GM18870 (cell line): ENCODE measurements at regions not wholly inside any gene's neighbourhood (a gene's known extent, or its start where the extent isn't known, plus 50 kb on each side); places are given as distances from the start of the nearest gene placed in this dataset.

Source experiments
- ATAC-seq: cut with Tn5 transposase; IDR thresholded peaks from one replicate; pipeline ENCODE4 v1.9.1; 2021; ENCODE audit warnings: moderate library complexity; ENCODE audit not compliant: unreplicated experiment

DNA sequence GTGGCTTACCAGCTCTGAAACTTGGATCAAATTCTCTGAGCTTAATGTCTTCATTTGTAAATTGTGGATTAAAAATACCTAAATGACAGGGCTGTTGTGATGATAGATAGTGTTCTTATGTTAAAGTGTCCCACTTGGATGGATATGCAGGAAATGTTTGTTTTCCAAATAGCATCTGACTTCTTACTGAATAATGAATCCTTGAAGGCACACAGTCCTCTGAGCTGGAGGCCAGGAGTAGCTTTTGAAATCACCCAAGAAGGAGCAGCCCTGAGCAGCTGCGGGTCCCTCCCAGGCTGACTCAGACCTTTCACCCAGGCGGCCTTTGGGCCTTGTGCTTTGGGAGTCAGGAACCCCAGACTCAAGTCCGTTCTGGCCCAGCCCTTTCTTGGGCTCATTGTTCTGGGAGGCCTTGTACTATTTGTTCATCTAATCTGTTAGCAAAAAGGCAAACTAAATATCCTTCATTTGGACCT is 173.0 kb upstream of the GATA6 start:
- ATAC-seq, result no peak

DNA sequence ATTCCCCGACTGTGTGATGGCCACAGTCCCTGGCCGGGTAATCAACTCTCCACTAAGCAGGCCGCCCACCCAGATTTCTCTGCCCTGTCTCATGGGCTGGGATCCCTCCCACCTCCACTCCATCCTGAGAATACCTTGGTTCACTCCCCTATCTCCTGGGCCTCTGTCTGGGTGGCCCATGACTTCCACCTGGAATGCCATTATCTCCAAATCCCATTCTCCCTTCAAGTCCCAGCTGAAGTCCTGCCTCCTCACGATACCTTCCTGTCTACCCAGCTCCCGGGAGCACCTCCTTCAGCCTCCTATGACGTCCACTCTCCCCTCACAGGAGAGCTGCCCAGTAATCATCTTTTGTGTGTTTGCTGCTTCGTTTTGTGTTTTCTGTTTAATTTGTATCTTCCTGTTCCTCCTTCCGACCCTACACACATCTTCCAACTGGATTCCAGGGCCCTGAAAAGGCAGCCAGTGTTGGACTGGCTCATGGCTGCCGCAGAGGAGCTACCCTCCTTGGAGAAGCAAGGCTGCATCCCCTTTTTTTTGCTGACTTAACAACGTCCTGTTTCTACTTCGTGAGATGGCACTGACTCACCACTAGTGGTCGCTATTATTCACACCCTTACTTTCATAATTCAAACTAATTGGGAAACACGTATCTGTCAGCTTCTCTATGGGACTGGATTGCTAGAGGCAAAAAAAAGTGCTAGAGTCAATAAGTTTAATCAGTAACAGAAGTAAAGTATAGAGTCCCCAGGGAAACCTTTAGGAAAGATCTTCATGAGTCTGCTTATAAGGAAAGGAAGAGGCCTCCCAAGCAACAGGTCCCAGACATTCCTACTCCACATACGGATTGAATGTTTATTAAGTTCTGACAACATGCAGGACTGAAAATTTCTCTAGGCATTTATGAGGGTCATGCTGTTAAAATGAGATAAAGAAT is 171.9 kb upstream of the GATA6 start:
- ATAC-seq, result no peak

DNA sequence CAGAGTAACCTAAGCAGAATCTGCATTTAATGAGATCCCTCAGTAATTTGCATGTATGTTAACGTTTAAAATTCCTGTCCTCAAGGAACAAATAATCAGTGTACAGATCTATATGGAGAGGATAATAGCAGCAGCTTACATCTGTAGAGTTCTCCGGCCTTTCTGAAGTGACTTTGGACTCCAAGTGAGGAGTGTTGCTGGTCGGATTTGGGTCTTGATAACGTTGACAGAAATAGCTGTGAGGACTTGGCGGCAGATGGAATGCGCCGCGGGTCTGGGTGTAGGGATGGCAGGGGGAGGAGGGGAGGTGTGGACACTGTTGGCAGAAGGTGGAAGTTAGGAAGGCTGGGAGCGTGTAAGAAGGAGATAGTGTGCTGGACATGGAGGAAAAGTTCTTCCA is 170.9 kb upstream of the GATA6 start:
- ATAC-seq, result no peak

DNA sequence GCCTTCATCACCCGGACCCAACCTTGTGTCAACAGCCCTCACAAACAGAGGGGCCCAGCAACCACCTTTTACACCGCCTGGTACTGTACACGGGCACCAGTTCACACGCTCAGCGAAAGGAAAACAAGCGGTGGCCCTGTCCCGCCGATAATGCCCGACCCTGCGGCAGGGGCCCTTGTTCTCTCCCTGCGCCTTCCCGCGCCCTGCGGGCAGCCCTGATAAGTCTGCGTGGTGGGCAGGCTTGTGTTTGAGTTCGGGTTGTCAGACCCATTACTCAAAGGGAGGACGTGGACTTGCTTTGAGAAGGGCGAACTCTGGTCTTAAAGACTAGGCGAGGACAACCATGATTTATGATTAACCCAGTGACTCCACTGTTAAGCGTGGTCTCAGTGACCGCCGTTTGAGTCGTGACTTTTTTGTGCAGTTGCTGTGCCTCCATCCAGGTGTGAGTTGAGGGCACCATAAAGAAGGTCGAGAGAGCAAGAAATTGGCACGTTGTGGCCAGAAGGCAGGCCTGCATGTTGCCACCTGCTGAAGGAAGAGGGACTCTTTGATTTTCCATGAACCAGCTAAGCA is 167.4 kb upstream of the GATA6 start:
- no peak for ATAC-seq

DNA sequence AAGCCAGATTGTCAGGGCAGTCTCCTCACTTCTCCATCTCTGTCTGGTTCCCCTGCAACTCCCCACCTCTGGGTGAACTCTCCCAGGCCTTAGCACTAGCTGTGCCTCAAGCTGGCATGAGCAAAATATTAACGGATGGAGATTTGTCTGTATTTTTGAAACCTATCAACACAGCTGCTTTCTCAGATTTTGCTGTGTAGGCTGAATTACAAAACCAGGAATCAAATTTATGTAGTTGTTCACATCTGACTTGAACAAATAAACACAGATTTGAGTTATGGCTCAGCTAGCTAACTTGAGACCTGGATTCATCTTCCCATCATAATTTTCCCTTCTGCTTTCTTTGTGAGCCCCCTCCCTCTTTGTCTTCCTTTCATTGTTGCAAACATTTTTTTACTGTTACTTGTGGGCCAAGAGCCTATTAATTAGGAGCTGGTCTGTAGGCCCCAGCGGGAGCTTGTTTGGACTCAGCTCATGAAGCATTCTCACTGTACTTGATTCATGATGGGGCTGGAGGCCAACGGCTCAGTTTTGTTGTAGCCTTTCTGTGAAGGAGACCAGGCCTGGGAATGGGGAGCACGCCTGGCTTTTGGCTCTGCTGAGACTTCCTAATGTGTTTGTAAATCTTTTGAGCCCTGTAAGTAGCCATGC is 164.1 kb upstream of the GATA6 start:
- no peak for ATAC-seq

DNA sequence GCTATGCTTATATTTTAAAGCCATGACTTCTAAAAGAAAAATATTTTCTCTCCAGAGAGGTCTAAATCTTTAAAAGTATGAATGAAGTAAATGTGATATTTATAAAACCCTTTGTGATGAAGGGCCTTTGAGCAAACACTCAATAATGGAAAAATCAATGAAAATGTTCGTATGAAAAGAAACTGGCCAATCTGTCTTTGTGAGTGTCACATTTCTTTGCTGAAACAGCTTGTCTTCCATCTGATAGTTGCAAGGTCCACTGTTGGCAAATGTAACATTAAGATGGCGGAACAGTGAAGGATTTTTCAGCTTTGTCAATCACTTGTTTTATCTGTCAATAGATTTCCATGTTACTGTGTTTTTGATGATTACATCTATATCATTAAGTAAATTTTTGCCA is 162.9 kb upstream of the GATA6 start:
- ATAC-seq, result no peak

DNA sequence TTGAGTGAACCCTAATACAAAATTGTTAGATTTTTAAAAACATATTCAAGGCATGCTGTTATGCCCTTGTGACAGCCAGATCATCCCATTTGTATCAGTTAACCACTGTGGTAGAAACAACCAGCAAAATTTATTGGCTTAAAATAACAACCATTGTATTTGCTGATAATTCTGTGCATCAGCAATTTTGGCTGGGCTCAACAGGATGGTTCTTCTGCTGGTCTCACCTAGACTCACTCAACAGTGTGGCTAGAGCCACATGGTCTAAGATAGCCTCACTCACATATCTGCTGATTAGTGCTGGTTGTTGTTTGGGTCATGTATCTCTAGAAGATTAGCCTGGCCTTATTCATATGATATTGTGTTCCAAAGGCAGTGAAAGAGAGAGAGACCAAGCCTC is 160.1 kb upstream of the GATA6 start:
- ATAC-seq, result no peak

DNA sequence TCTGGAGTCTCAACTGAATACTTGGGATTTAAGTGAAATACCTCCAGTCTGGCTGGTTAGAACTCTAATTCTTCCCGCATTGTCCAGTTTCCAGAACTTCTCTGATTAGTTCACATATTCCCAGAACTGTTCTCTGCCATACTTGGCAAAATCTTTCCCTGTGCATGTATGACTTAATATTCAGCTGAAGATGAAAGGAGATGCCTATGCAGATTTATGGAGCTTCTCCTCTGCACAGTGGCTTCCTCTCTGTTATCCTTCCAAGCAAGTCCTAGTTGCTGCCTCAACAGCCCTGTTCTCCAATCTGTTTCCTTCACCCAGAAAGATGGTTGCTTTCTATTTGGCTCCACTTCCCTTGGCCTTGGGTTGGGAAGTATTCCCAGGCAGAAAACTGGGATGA is 155.4 kb upstream of the GATA6 start:
- ATAC-seq, result no peak

DNA sequence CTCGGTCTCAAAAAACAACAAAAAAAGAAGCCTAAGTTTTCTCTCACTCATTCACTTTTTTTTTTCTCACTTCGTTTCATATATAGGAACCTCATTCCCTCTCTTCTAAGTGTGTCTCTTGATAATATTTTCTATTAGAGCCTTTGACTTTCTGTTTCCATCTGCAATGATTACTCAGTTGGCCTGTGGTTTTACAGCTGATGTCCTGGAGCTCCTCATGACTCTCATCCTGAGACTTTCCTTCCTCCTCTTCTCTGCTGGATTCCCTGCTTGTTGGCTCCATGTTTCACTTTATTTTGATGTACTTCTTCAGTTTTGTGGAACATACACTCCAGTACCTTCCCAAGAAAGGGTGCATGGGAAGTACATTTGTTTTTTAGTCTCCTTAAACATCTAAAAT is 154.2 kb upstream of the GATA6 start:
- ATAC-seq, result no peak

DNA sequence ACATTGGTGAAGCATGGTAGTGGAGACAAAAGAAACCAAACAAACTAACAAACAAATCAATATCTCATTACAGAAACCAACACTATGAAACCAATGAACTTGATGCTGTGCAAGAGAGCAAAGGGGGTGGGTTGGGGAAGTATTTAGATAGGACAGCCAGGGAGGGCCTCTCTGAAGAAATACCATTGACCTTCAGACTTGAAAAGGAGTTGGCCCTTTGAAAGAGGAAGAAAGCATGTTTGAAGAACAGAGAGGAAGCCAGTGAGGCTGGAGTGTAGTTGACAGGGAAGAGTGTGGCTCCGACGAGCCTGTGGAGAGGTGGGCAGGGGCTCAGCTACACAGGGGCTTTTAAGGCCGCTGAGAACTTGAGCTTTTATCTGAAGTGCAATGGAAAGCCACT is 151.0 kb upstream of the GATA6 start:
- no peak for ATAC-seq

DNA sequence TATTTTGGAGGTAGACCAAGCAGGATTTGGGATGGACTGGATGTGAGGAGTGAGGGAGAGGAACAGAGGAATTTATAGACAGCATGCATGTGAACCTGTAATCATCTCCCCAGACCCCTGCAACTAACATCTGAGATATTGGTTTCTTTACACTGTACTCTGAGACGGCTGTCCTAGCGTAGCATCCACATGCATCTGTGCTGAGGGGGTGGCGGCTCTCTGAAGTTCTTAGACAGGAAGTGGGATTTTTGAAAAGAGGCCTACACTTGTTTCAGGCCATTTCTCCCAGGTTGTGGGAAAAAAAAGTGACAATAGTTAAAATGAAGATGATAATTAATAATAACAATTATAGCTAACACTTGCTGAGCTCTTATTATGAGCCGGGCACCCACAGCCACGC is 150.2 kb upstream of the GATA6 start:
- no peak for ATAC-seq

DNA sequence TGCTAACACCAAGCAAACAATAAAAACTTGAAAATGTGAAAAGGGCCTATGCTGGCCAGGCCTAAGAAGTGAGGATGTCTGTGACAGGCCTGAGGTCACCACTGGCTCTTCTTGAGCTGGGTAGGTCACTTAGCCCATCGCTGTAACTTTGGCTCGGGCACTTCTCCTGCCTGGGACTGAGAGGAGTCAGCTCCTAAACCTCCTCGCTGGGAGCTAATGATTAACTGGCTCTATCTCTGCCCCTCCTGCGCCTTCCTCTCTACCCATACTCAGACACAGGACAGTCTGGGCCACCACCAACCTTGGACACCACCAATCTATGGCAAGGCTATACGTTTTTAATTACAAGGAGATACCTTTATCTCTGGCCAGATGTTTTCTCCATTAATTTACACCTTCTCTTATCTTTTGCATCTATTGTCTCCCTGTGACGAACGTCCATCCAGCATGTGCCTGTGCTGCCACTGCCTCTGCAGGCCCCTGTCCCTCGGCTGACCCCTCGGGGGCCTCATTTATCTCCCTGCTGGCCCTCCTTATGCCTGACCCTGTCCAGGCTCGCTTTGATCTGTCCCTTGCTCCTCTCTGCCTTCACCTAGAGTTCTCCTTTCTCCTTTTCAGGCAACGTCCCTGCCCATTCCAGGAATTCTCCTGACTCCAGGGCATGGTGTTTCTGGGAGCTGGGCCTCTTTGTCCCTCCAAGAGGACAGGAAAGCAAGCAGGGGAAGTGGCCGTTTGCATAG is 149.1 kb upstream of the GATA6 start:
- no peak for ATAC-seq

DNA sequence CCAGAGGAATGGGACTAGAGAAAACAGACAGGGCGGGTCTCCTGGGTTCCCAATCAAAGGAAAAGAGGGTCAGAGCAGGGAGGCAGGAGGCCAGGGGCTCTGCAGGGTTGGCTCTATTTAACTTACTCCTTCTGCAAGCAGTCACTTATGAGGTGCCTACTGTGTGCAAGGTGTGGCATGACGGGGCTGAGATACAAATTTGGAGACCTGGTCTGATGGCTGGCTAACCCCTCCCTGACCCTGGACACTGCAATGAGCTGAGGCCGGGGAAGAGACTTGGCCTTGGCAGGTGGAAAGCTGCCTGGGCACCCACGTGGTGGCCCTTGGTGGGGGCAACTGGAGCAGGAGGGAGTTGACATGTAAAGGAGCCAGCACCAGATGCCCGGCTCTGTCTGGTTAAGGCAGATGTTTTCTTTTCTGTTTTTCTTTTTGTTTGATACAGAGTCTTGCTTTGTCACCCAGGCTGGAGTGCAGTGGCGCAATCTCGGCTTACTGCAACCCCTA is 148.5 kb upstream of the GATA6 start:
- no peak for ATAC-seq

DNA sequence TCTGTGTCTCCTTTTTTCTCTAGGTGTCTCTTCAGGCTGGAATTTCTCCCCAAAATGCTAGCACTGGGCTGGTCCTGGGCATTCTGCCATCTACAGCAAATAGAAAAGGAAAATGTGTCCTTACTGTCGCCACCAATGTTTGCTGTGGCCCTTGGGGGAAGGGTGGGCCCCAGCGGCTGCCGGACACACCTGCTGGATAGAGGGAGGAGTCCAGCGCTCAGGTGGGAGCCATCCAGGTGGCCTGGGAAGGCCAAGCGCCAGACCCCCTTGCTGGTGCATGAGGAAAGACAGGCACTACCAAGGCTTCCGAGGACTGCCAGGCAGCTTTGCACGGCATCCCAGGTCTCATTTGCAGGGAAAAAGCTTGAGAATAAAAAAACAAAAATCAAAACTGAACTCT is 147.7 kb upstream of the GATA6 start:
- ATAC-seq, result no peak

DNA sequence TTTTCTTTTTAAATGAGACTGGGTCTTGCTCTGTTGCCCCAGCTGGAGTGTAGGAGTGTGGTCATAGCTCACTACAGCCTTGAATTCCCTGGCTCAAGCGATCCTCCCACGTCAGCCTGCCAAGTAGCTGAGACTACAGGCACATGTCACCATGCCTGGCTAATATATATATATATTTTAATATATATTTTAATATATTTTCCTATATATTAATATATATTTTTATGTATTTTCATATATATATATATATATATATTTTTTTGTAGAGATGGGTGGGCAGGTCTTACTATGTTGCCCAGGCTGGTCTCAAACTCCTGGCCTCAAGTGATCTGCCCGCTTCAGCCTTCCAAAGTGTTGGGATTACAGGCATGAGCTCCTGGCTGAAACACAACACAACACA is 144.5 kb upstream of the GATA6 start:
- no peak for ATAC-seq

DNA sequence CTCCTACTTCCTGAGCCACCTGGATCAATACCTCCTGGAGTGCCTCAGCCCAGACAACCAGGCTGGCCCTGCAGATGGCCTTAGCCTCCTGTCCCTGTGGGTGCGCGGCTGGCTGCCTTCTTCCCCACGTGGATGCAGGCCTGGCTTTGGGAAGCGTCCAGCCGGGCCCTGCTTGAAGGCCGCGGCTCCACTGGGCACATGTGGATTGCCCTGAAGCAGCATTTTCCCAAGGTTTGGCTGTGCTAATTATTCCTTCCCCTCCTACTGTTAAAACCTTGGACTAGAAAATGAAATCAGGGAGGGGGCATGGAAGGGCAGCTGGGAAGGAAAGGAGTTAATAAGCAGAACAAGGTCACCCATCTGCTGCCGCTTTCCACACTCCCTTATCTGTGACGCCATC is 143.0 kb upstream of the GATA6 start:
- no peak for ATAC-seq

DNA sequence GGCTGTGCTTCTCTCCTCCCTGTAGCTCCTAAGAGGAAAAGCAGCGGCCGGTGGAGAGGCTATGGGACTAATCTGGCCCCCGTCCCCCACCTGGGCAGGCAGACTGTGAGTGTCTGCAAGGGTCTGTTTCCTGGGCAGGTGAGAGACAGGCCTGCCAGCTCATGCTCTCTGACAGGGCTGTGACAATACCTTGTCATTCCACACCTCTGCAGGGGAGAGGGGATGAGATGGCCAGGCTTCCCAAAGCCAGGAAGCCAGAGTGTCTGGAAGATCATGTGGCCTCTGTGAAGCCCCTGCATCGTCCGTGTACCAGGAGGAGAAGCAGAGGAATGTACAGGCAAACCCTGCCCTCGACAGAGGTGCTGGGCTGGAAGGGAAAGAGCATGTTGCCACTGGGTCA is 142.5 kb upstream of the GATA6 start:
- ATAC-seq, result no peak

DNA sequence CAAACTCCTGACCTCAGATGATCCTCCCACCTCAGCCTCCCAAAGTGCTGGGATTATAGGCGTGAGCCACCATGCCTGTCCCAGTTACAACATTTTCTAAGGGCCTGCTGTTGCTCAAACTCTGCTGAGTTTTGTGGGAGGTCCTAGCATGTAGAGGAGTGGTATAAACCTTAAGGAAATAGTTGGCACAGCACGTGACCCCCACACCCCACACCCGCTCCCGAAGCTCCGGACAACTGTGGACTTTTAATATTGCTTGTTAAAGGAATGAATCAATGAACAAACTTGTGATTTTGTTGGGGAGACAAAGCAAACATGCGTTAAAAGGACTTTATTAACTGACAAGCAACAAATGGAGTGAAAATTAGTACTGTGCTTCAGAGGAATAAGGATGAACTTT is 137.8 kb upstream of the GATA6 start:
- no peak for ATAC-seq

DNA sequence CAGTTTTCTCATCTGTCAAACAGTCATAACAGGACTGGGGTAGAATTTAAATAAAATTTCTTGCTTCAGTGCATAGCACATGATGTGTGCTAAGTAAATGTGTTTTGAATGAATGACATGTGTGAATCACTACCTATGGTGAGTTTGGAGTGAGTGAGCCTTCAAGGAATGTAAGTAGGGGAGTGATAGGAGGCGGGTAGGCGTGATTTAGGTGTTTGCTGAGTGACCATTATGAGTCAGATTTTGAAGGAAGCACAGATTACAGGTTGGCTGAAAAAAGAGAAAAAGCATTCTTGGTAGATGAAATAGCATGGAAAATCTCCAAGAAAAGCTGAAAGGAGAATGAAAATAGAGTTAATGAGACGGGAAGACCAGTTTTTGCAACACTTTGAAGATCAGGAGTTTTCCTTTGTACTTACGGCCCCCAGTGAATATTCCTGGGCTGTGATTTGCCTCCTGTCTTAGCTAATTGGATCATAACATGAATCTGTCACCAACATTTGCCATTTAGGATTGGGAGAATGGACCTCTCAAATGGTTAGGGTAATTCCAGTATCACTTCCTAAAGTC is 136.9 kb upstream of the GATA6 start:
- peak; percentile 50 for ATAC-seq

DNA sequence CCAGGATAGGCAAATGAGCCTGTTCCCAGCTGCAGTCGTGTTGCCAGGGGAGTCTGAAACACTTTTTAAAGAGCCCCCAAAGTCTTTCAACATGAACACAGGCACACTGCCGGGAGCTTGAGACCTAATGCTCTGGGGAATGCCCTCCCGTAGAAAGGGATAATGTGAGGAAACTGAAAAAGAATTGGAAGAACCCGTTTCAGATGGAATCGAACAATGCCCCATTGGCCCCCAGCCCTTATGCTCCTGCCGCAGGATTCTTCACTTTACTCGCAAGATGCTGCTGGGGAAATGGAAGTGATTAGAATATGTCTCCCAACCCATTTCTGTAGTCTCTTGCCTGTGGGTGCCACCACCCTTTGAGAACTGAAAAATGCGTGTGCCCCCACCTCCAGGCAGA is 136.3 kb upstream of the GATA6 start:
- no peak for ATAC-seq

DNA sequence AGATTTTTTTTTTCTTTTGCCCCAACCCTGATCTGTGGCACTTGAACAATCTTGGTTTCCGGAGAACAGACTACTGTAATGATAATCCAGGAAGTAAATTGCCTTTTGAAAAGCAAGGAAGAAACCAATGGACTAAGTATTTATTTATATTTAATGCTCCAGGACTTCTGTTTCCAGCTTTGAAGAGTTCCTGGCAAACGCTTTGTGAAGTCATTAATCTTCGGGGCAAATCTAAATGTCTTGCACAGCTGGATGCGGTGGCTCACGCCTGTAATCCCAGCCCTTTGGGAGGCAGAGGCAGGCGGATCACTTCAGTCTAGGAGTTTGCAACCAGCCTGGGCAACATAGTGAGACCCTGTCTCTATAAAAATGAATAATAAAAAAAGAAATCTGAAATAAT is 135.1 kb upstream of the GATA6 start:
- no peak for ATAC-seq
